KMS-11 (cell line): ENCODE measurements at regions not wholly inside any gene's neighbourhood (a gene's known extent, or its start where the extent isn't known, plus 50 kb on each side); places are given as distances from the start of the nearest gene placed in this dataset.

ENCODE experiments used
- H2AFZ ChIP-seq: fragments of 200-600 bp; sonication (generic); 2 replicates; pipeline ENCODE4 v1.6.1; 2016; ENCODE audit warnings: antibody characterized with exemption, mixed run types, low read depth
- H3K27ac ChIP-seq: fragments of 200-600 bp; sonication (generic); 2 replicates; pipeline ENCODE4 v1.6.1; 2016; ENCODE audit warnings: mild to moderate bottlenecking, mixed run types
- H3K27me3 ChIP-seq: fragments of 200-600 bp; sonication (generic); 2 replicates; pipeline ENCODE4 v1.6.1; 2017; ENCODE audit warnings: mild to moderate bottlenecking, low read depth, mixed run types, moderate library complexity; ENCODE audit not compliant: insufficient read depth
- H3K36me3 ChIP-seq: fragments of 200-600 bp; sonication (generic); 2 replicates; pipeline ENCODE4 v1.6.1; 2017; ENCODE audit warnings: mild to moderate bottlenecking, mixed run types; ENCODE audit not compliant: insufficient read depth
- H3K4me1 ChIP-seq: fragments of 200-600 bp; sonication (generic); 2 replicates; pipeline ENCODE4 v1.6.1; 2016; ENCODE audit warnings: mild to moderate bottlenecking, low read depth, mixed run types; ENCODE audit not compliant: poor library complexity, severe bottlenecking
- H3K4me2 ChIP-seq: fragments of 200-600 bp; sonication (generic); 2 replicates; pipeline ENCODE4 v1.7.0; 2016; ENCODE audit warnings: mild to moderate bottlenecking, mixed run types
- H3K4me3 ChIP-seq: fragments of 200-600 bp; sonication (generic); IDR thresholded peaks from 2 replicates; pipeline ENCODE4 v1.6.1; 2017; ENCODE audit warnings: low read depth, low read length, mixed read lengths; ENCODE audit not compliant: insufficient read depth
- H3K79me2 ChIP-seq: fragments of 200-600 bp; sonication (generic); 2 replicates; pipeline ENCODE4 v1.6.1; 2016; ENCODE audit warnings: low read depth, mixed run types; ENCODE audit not compliant: insufficient read depth
- H3K9ac ChIP-seq: fragments of 200-600 bp; sonication (generic); 2 replicates; pipeline ENCODE4 v1.6.1; 2016; ENCODE audit warnings: mild to moderate bottlenecking, mixed run types
- H4K20me1 ChIP-seq: fragments of 200-600 bp; sonication (generic); 2 replicates; pipeline ENCODE4 v1.6.1; 2016; ENCODE audit warnings: mild to moderate bottlenecking, mixed run types; ENCODE audit not compliant: insufficient read depth
- CTCF ChIP-seq: fragments of 200-600 bp; sonication (generic); conservative IDR thresholded peaks from 2 replicates; pipeline ENCODE4 v1.6.1; 2017; ENCODE audit warnings: low read depth, mild to moderate bottlenecking, antibody characterized with exemption, low read length, moderate library complexity, mixed read lengths

- Histone ChIP-seq H4K20me1 (no peaks in the 10 kb centered on the region), H3K4me2 (no peak overlapping the region), H3K4me3 (no peak overlapping the region), H3K9ac (no peak overlapping the region), H3K79me2 (no peaks in the 10 kb centered on the region), H3K27ac (no peak overlapping the region), H3K4me1 (no peaks in the 10 kb centered on the region), H3K27me3 (no peaks in the 10 kb centered on the region), H2AFZ (no peak overlapping the region), H3K36me3 (no peaks in the 10 kb centered on the region)
- TF ChIP-seq CTCF, result no peak
These were observed 489.5 kb downstream of the TNS1 start for GRCh38 chr2:217513258-217513657.

GRCh38 chr2:217512728-217513127 lies 490.1 kb downstream of the TNS1 start:
- Histone ChIP-seq H2AFZ (no peak overlapping the region), H3K4me1 (no peaks in the 10 kb centered on the region), H3K27me3 (no peaks in the 10 kb centered on the region)

GRCh38 chr2:217512259-217512658 lies 490.5 kb downstream of the TNS1 start:
- Histone ChIP-seq H4K20me1 (no peaks in the 10 kb centered on the region), H3K36me3 (no peaks in the 10 kb centered on the region)

More at GRCh38 chr2:217512728-217513127, 490.1 kb downstream of the TNS1 start:
- TF ChIP-seq CTCF, result no peak
- Histone ChIP-seq H3K4me3 (no peak overlapping the region), H3K9ac (no peak overlapping the region), H3K4me2 (no peak overlapping the region), H3K79me2 (no peaks in the 10 kb centered on the region), H3K27ac (no peak overlapping the region), H4K20me1 (no peaks in the 10 kb centered on the region), H3K36me3 (no peaks in the 10 kb centered on the region)

GRCh38 chr2:217511850-217512249 lies 490.9 kb downstream of the TNS1 start:
- H3K36me3 ChIP-seq, result no peaks in the 10 kb centered on the region
- no peak for TF ChIP-seq CTCF
- H3K79me2 ChIP-seq, result no peaks in the 10 kb centered on the region
- no peaks in the 10 kb centered on the region for H3K4me1 ChIP-seq
- H4K20me1 ChIP-seq, result no peaks in the 10 kb centered on the region
- no peak overlapping the region for H3K4me2 ChIP-seq
- H3K9ac ChIP-seq, result no peak overlapping the region
- no peak overlapping the region for H3K27ac ChIP-seq
- no peak overlapping the region for H3K4me3 ChIP-seq
- H3K27me3 ChIP-seq, result no peaks in the 10 kb centered on the region
- H2AFZ ChIP-seq, result no peak overlapping the region

More at GRCh38 chr2:217512259-217512658, 490.5 kb downstream of the TNS1 start:
- Histone ChIP-seq H3K79me2 (no peaks in the 10 kb centered on the region), H3K27me3 (no peaks in the 10 kb centered on the region), H3K4me3 (no peak overlapping the region), H3K27ac (no peak overlapping the region), H2AFZ (no peak overlapping the region), H3K4me1 (no peaks in the 10 kb centered on the region), H3K9ac (no peak overlapping the region), H3K4me2 (no peak overlapping the region)
- no peak for TF ChIP-seq CTCF
